H9 (cell line): ENCODE measurements at regions not wholly inside any gene's neighbourhood (a gene's known extent, or its start where the extent isn't known, plus 50 kb on each side); places are given as distances from the start of the nearest gene placed in this dataset.
A peak's percentile ranks its signal among the peaks of the same experiment; 100 is the strongest.

Experiments
- DNase-seq: peaks from one replicate; pipeline ENCODE4 v3.0.0-alpha.2; 2017
- H2AFZ ChIP-seq: one replicate; pipeline ENCODE4 v1.6.1; 2013; ENCODE audit warnings: mild to moderate bottlenecking, low read length, control low read depth, moderate library complexity
- H2AK5ac ChIP-seq: 2 replicates; pipeline ENCODE4 v1.6.1; 2013; ENCODE audit warnings: low read length, control low read depth, mixed read lengths; ENCODE audit not compliant: insufficient read length
- H2BK120ac ChIP-seq: one replicate; pipeline ENCODE4 v1.6.1; 2013; ENCODE audit warnings: low read depth, mild to moderate bottlenecking, low read length, control low read depth, inconsistent platforms; ENCODE audit not compliant: poor library complexity, severe bottlenecking
- H2BK12ac ChIP-seq: 2 replicates; pipeline ENCODE4 v1.6.1; 2013; ENCODE audit warnings: low read length, control low read depth, mixed read lengths, low read depth; ENCODE audit not compliant: insufficient read length
- H2BK15ac ChIP-seq: 2 replicates; pipeline ENCODE4 v1.6.1; 2013; ENCODE audit warnings: low read depth, low read length, control low read depth
- H2BK20ac ChIP-seq: one replicate; pipeline ENCODE4 v1.6.1; 2013; ENCODE audit warnings: low read depth, mild to moderate bottlenecking, low read length, control low read depth, inconsistent platforms; ENCODE audit not compliant: poor library complexity, severe bottlenecking
- H2BK5ac ChIP-seq: 2 replicates; pipeline ENCODE4 v1.6.1; 2013; ENCODE audit warnings: low read length, control low read depth, mixed read lengths; ENCODE audit not compliant: insufficient read length
- H3K14ac ChIP-seq: 2 replicates; pipeline ENCODE4 v1.6.1; 2013; ENCODE audit warnings: low read length, control low read depth; ENCODE audit not compliant: insufficient read depth
- H3K18ac ChIP-seq: 2 replicates; pipeline ENCODE4 v1.6.1; 2013; ENCODE audit warnings: low read depth, mild to moderate bottlenecking, mixed read lengths, low read length, control low read depth; ENCODE audit not compliant: insufficient read length
- H3K23ac ChIP-seq: 2 replicates; pipeline ENCODE4 v1.6.1; 2013; ENCODE audit warnings: low read length, control low read depth, mixed read lengths, low read depth; ENCODE audit not compliant: insufficient read length
- H3K23me2 ChIP-seq: 2 replicates; pipeline ENCODE4 v1.6.1; 2013; ENCODE audit warnings: low read depth, mild to moderate bottlenecking, mixed read lengths, low read length, control low read depth; ENCODE audit not compliant: insufficient read length, poor library complexity, severe bottlenecking
- H3K27ac ChIP-seq: 2 replicates; pipeline ENCODE4 v1.5.1; 2013; ENCODE audit warnings: low read length, control low read depth, mixed read lengths, low read depth; ENCODE audit not compliant: insufficient read length
- H3K27me3 ChIP-seq: 2 replicates; pipeline ENCODE4 v1.6.1; 2013; ENCODE audit warnings: low read length, control low read depth, inconsistent platforms; ENCODE audit not compliant: insufficient read depth
- H3K4ac ChIP-seq: 2 replicates; pipeline ENCODE4 v1.6.1; 2013; ENCODE audit warnings: low read depth, mild to moderate bottlenecking, control low read depth, inconsistent platforms, low read length, moderate library complexity
- H3K4me1 ChIP-seq: 2 replicates; pipeline ENCODE4 v1.6.1; 2013; ENCODE audit warnings: low read length, control low read depth, inconsistent platforms; ENCODE audit not compliant: insufficient read depth
- H3K4me2 ChIP-seq: 2 replicates; pipeline ENCODE4 v1.6.1; 2013; ENCODE audit warnings: low read length, control low read depth, mixed read lengths; ENCODE audit not compliant: insufficient read length, insufficient read depth
- H3K56ac ChIP-seq: 2 replicates; pipeline ENCODE4 v1.6.1; 2013; ENCODE audit warnings: low read depth, mild to moderate bottlenecking, mixed read lengths, low read length, control low read depth; ENCODE audit not compliant: insufficient read length
- H3K79me1 ChIP-seq: 2 replicates; pipeline ENCODE4 v1.6.1; 2013; ENCODE audit warnings: low read depth, mild to moderate bottlenecking, moderate library complexity, low read length, control low read depth, inconsistent platforms; ENCODE audit not compliant: insufficient read depth, poor library complexity, severe bottlenecking
- H3K79me2 ChIP-seq: 2 replicates; pipeline ENCODE4 v1.6.1; 2013; ENCODE audit warnings: low read length, control low read depth, inconsistent platforms; ENCODE audit not compliant: insufficient read depth
- H3K9ac ChIP-seq: 2 replicates; pipeline ENCODE4 v1.6.1; 2013; ENCODE audit warnings: low read length, control low read depth, mixed read lengths; ENCODE audit not compliant: insufficient read length; ENCODE audit errors: extremely low read depth
- H3K9me3 ChIP-seq: one replicate; pipeline ENCODE4 v1.6.1; 2013; ENCODE audit warnings: low read depth, low read length, inconsistent platforms; ENCODE audit not compliant: control insufficient read depth
- H3T11ph ChIP-seq: one replicate; pipeline ENCODE4 v1.6.1; 2013; ENCODE audit warnings: mild to moderate bottlenecking, low read length, control low read depth, inconsistent platforms
- H4K20me1 ChIP-seq: one replicate; pipeline ENCODE4 v1.6.1; 2013; ENCODE audit not compliant: control insufficient read depth, insufficient read length, insufficient read depth
- H4K5ac ChIP-seq: 2 replicates; pipeline ENCODE4 v1.6.1; 2013; ENCODE audit warnings: low read depth, mild to moderate bottlenecking, mixed read lengths, low read length, control low read depth; ENCODE audit not compliant: insufficient read length
- H4K8ac ChIP-seq: replicated peaks from 2 replicates; pipeline ENCODE4 v1.6.1; 2013; ENCODE audit warnings: low read length, control low read depth, mixed read lengths, low read depth; ENCODE audit not compliant: insufficient read length
- H4K91ac ChIP-seq: 2 replicates; pipeline ENCODE4 v1.6.1; 2013; ENCODE audit warnings: low read depth, mild to moderate bottlenecking, moderate library complexity, mixed read lengths, low read length, control low read depth; ENCODE audit not compliant: insufficient read length
- H3K27ac Mint-ChIP-seq, 3 experiments: 2 replicates in 2 of 3; 3 replicates in 1 of 3; pipeline ENCODE4 v1.8.0; 2020 to 2021; ENCODE audit warnings: mixed read lengths in 3 of 3, mild to moderate bottlenecking in 1 of 3, moderate library complexity in 1 of 3
- H3K27me3 Mint-ChIP-seq: 2 replicates; pipeline ENCODE4 v1.8.0; 2021; ENCODE audit warnings: low read depth, mild to moderate bottlenecking, moderate library complexity, mixed read lengths
- H3K36me3 Mint-ChIP-seq, 3 experiments: 2 replicates in 2 of 3; 3 replicates in 1 of 3; pipeline ENCODE4 v1.8.0; 2020 to 2021; ENCODE audit warnings: low read depth in 3 of 3, mixed read lengths in 3 of 3; ENCODE audit not compliant: insufficient read depth in 1 of 3
- H3K4me1 Mint-ChIP-seq, 2 experiments: 2 replicates each; pipeline ENCODE4 v1.8.0; 2020; ENCODE audit warnings: mixed read lengths in 2 of 2
- H3K4me3 Mint-ChIP-seq, 2 experiments: 2 replicates in 1 of 2; 3 replicates in 1 of 2; pipeline ENCODE4 v1.8.0; 2020 to 2021; ENCODE audit warnings: mild to moderate bottlenecking in 2 of 2, mixed read lengths in 2 of 2, moderate library complexity in 1 of 2
- H3K9me3 Mint-ChIP-seq, 2 experiments: 2 replicates in 1 of 2; 3 replicates in 1 of 2; pipeline ENCODE4 v1.8.0; 2020; ENCODE audit warnings: mild to moderate bottlenecking in 2 of 2, mixed read lengths in 2 of 2, moderate library complexity in 1 of 2
- WGBS: extraction: QIAGEN DNeasy Blood & Tissue Kit; methylation state at CpG from one replicate; pipeline ENCODE4 v1.1.7; 2013; ENCODE audit warnings: missing lambda C conversion rate, low lambda C conversion rate, mixed read lengths; ENCODE audit not compliant: insufficient read length; ENCODE audit errors: extremely low coverage; 5-methylcytosine and 5-hydroxymethylcytosine counted together
- TF ChIP-seq, protein P1 (sequence below): fragments of 200-600 bp; sonication (generic); conservative IDR thresholded peaks from 3 replicates; pipeline ENCODE4 v1.8.0; 2021; ENCODE audit warnings: antibody characterized with exemption, mild to moderate bottlenecking

DNA sequence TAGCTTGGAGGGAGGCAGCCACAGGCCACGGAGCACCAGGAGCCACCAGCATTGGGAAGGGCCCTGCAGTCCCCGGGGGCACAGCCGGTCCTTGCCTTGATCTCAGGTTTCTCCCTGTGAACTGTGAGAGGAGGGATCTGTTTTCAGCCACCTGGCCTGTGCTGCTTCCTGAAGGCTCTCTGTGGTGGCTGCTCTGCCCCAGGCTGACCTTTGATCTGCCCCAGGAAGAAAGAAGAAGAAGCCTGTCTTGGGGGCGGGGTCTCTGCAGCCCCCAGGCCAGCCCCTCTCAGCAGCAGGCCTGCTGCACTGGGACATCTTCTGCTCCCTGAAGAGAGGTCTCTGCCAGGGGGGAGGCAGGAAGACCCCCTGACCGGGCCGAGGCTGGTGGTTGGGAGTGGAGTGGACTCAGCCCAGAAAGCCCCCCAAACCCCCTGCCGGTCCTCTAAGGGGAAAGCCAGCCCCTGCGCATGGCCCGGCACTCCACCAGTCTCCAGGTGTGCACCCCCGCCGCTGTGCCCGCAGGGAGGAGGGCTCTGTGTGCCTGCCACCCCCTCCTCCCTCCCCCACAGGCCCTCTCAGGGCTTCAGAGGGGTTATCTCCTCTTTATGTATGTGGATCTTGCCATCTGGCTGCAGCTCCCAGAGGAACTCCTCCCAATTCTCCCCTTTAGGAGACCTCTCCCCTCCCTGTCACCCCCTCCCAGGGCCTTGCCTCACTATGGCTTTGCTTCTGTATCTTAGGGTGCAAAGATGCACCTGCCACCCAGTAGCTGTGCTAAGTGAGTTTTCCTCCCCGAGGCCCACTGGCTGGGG, 675.3 kb downstream of the BRD1 start:
- Histone ChIP-seq H4K20me1 (no peaks in the 10 kb centered on the region), H2BK12ac (no peak overlapping the region), H3K27ac (no peak overlapping the region), H3K4ac (no peak overlapping the region), H3K23me2 (no peaks in the 10 kb centered on the region), H4K91ac (no peak overlapping the region), H3K79me1 (no peaks in the 10 kb centered on the region), H3K27me3 (no peaks in the 10 kb centered on the region), H3K4me1 (no peaks in the 10 kb centered on the region; the same call in 1 of the 2 replicates), H2AFZ (no peak overlapping the region), H3K4me2 (no peak overlapping the region), H2BK15ac (no peak overlapping the region), H4K5ac (no peak overlapping the region), H3K9me3 (no peaks in the 10 kb centered on the region), H3K79me2 (no peaks in the 10 kb centered on the region), H3K18ac (no peak overlapping the region), H3K14ac (no peak overlapping the region), H4K8ac (no peak overlapping the region), H3T11ph (no peak overlapping the region), H3K9ac (no peak overlapping the region), H2AK5ac (no peak overlapping the region), H3K56ac (no peak overlapping the region), H2BK120ac (no peak overlapping the region), H2BK20ac (no peak overlapping the region), H3K23ac (no peak overlapping the region), H2BK5ac (no peak overlapping the region)
- H3K9me3 Mint-ChIP-seq: no peaks in the 10 kb centered on the region
- H3K4me3 Mint-ChIP-seq: no peak overlapping the region
- H3K4me1 Mint-ChIP-seq: peaks cover 16 to 27% of the 10 kb centered on the region in 2 experiments
- WGBS: no CpG with 5 or more reads among the region's 13 CpGs
- TF ChIP-seq, protein P1, sequence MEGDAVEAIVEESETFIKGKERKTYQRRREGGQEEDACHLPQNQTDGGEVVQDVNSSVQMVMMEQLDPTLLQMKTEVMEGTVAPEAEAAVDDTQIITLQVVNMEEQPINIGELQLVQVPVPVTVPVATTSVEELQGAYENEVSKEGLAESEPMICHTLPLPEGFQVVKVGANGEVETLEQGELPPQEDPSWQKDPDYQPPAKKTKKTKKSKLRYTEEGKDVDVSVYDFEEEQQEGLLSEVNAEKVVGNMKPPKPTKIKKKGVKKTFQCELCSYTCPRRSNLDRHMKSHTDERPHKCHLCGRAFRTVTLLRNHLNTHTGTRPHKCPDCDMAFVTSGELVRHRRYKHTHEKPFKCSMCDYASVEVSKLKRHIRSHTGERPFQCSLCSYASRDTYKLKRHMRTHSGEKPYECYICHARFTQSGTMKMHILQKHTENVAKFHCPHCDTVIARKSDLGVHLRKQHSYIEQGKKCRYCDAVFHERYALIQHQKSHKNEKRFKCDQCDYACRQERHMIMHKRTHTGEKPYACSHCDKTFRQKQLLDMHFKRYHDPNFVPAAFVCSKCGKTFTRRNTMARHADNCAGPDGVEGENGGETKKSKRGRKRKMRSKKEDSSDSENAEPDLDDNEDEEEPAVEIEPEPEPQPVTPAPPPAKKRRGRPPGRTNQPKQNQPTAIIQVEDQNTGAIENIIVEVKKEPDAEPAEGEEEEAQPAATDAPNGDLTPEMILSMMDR: no peak
- peak; percentile 71 for DNase-seq
- H3K36me3 Mint-ChIP-seq: no peaks in the 10 kb centered on the region; a peak in 1 of 7 replicates
- peaks cover 13% of the 10 kb centered on the region for H3K27me3 Mint-ChIP-seq
- H3K27ac Mint-ChIP-seq: peak overlapping the region in 1 of 3 experiments; percentile 28; a peak in 1 of 7 replicates
